SK-N-SH treated with all-trans-retinoic acid at 6 μM for 48 hours (cell line): ENCODE measurements at regions not wholly inside any gene's neighbourhood (a gene's known extent, or its start where the extent isn't known, plus 50 kb on each side); places are given as distances from the start of the nearest gene placed in this dataset.

Experiments
- BACH2 ChIP-seq: fragments of 250-450 bp; sonication (Bioruptor Pico); IDR thresholded peaks from 2 replicates; pipeline ENCODE4 v1.9.0; 2021; ENCODE audit warnings: mild to moderate bottlenecking, borderline replicate concordance
- GLIS3 ChIP-seq: fragments of 250-450 bp; sonication (Bioruptor Pico); IDR thresholded peaks from 2 replicates; pipeline ENCODE4 v1.5.0; 2020; ENCODE audit warnings: mild to moderate bottlenecking, moderate library complexity
- OSR1 ChIP-seq: fragments of 250-450 bp; sonication (Bioruptor Pico); IDR thresholded peaks from 2 replicates; pipeline ENCODE4 v1.8.0; 2022; ENCODE audit warnings: moderate library complexity, mild to moderate bottlenecking, inconsistent platforms
- PPARA ChIP-seq: fragments of 250-450 bp; sonication (Bioruptor Pico); IDR thresholded peaks from 2 replicates; pipeline ENCODE4 v1.5.0; 2020; ENCODE audit warnings: mild to moderate bottlenecking, borderline replicate concordance
- RARB ChIP-seq: fragments of 250-450 bp; sonication (Bioruptor Pico); IDR thresholded peaks from 2 replicates; pipeline ENCODE4 v1.8.0; 2021; ENCODE audit warnings: mild to moderate bottlenecking, moderate library complexity
- TOX ChIP-seq: fragments of 250-450 bp; sonication (Bioruptor Pico); IDR thresholded peaks from 2 replicates; pipeline ENCODE4 v1.8.0; 2021; ENCODE audit warnings: mild to moderate bottlenecking, moderate library complexity, borderline replicate concordance
- ZNF70 ChIP-seq: fragments of 450-650 bp; formaldehyde crosslinking; IDR thresholded peaks from 2 replicates; pipeline ENCODE4 v1.5.0; 2020; ENCODE audit warnings: mild to moderate bottlenecking, moderate library complexity
- ZNF8 ChIP-seq: fragments of 450-650 bp; formaldehyde crosslinking; IDR thresholded peaks from 2 replicates; pipeline ENCODE4 v1.5.0; 2020; ENCODE audit warnings: mild to moderate bottlenecking, moderate library complexity

DNA sequence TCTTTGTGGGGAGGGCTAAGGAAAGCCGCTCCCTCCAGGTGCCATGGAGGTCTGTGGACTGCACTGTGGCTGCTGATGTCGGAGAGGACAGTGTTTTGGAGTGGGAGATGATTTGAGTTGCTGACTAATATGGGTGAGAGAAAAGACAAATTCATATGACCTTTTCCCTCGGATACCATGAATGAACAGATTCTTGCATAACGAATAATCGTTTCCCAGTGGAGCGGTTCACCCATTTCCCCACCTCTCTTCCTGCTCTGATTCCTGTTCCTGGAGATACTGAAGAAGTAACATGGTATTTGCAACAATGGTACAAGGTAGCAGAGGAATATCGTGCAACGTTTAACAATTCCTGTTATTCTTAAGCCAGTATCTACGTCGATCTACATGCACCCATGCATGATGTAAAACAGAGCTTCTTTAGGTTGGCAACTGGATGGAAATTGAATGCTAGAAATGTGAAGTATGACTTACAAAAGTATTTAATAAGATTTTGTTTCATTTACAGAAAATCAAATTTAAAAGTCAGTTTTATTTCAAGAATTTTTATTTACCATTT is 227.1 kb downstream of the TOMM20 start:
- no peak for TF ChIP-seq ZNF8 (CRISPR knock-in tag)
- no peak for TF ChIP-seq BACH2 (CRISPR knock-in tag)
- no peak for TF ChIP-seq PPARA (CRISPR knock-in tag)
- TF ChIP-seq ZNF70, result no peak
- TF ChIP-seq TOX, result no peak
- no peak for TF ChIP-seq OSR1
- no peak for TF ChIP-seq RARB
- no peak for TF ChIP-seq GLIS3 (CRISPR knock-in tag)
